Stimulated activated CD4-positive, alpha-beta T cell treated with anti-CD3 and anti-CD28 coated beads, Interleukin-15, amount 100 ng/mL, for 24 hours (primary cell): ENCODE measurements at regions not wholly inside any gene's neighbourhood (a gene's known extent, or its start where the extent isn't known, plus 50 kb on each side); places are given as distances from the start of the nearest gene placed in this dataset.

Source experiments
- DNase-seq: peaks from one replicate; pipeline ENCODE4 v3.0.0-alpha.2; 2020

DNA sequence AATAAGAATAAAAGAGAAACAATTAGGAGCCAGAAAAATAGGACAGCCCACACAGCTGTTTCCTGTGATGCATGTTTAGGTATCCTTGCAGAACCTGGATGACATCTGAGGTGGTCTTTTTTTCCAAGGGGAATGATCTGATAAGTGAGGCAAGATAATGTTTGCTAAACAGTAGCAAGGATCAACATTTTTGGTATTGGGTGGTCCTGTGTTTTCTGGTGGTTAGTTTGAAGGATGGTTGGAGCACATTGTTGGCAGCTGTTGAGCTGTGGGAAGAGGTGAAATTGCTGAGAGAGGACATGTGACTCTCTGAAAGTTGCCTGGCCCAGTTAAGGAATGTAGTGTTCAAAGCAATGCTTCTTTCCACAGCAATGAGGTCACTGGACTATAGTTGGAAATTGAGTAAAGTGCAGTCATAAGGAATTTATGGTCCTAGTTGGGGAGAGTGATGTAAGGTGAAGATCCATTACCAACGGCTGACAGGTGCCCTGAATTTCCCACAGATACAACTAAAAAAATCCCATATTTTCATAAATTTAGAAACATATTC is 270.2 kb upstream of the IMPG1 start:
- no peak for DNase-seq

DNA sequence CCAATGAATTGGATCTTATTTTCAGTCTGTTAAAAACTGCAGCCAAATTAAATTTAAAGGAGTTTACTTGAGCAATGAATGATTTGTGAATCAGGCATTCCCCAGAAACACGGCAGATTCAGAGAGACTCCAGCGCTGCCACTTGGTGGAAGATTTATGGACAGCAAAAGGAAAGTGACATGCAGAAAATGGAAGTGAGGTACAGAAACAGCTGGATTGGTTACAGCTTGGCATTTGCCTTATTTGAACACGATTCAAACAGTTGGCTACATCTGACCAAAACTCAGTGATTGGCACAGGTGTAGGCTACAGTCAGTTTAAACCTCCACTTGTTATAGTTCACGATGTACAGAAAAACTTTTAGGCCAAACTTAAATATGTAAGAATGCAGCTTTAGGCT is 257.6 kb upstream of the IMPG1 start:
- no peak for DNase-seq

DNA sequence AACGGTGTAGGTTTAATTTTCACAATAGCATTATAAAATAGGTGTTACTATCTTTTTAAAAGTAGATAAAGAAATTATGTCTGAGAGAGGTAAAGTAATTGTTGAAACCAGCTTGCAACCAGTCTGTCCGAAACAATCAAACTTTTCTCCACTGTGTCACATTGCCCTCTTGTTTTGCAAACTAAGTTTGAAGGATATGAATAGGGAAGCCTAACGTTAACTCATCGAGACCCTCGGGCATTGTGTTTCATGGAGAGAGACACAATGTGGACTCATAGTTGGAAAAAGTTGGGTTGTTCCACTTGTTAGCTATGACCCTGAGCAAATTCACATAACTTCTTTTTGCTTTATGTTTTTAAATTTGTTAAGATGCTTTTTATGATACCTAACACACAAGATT is 254.4 kb upstream of the IMPG1 start:
- DNase-seq = no peak
